Activated T-cell treated with anti-CD3 and anti-CD28 coated beads for 24 hours (primary cell): ENCODE measurements at regions not wholly inside any gene's neighbourhood (a gene's known extent, or its start where the extent isn't known, plus 50 kb on each side); places are given as distances from the start of the nearest gene placed in this dataset.

Source experiments
- DNase-seq: peaks from one replicate; pipeline ENCODE4 v3.0.0-alpha.2; 2020; ENCODE audit warnings: low read depth

DNA sequence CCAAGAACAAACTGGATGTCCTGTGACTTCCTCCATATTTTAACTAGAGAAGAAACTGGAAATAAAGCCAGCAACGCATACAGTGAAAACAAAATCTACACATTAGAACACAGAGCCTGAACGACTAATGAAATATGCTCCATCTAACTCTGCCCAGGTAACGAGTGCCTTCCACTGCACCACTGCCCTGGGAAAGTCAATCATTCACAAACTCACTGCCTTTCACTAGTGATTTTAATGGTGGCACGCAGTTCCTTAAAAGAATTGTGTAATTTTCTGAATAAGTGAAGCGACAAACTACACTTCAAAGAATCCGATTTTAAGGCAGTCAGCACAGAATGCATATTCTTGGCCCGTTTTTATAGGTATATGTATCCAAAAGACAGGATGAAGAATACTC lies 416.0 kb downstream of the SHQ1 start:
- DNase-seq = no peak

DNA sequence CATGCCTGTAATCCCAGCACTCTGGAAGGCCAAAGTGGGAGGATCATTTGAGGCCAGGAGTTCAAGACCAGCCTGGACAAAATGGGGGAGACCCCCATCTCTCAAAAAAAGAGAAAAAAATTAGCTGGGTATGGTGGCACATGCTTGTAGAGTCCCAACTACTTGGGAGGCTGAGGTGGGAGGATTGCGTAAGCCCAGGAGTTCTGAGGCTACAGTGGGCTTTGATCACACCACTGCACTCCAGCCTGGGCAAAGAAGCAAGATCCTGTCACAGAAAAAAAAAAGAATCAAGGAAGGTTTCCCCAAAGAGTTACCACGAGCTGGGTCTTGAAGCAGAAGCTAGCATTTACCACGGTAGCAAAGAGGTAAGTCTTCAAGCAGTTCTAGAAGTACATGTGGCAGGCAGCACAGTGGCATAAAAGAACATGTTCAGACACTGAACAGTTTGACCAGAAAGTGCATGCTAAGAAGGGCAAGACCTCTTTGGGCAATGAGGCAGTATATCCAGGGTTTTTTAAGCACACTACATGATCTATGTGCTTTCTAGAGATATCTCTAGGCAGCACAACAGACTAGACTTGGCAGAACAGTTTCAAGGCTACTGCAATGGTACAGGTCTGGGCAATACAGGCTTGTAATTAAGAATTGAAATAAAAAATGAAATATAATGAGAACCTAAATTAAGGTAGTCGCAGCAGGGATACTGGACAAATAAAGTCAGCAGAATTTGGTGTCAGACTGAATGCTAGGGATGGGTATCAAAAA lies 418.5 kb downstream of the SHQ1 start:
- no peak for DNase-seq

- DNase-seq = no peak
Measured at GRCh38 chr3:72428803-72429202, 419.4 kb downstream of the SHQ1 start.

DNA sequence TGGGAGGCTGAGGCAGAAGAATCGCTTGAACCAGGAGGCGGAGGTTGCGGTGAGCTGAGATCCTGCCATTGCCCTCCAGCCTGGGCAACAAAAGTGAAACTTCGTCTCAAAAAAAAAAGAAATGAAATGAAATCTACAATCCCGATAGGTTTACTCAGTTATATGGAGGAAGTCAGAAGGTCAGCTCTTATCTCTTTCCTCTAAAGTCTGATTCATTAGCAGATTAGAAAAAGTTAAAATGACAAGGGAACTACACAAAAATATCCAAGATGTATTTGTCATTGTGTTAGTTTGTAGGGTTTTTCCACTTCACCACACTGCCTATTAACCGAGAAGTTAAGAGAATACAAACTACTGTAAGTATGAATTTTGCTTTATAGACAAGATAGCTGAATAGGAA lies 420.6 kb downstream of the SHQ1 start:
- no peak for DNase-seq

DNA sequence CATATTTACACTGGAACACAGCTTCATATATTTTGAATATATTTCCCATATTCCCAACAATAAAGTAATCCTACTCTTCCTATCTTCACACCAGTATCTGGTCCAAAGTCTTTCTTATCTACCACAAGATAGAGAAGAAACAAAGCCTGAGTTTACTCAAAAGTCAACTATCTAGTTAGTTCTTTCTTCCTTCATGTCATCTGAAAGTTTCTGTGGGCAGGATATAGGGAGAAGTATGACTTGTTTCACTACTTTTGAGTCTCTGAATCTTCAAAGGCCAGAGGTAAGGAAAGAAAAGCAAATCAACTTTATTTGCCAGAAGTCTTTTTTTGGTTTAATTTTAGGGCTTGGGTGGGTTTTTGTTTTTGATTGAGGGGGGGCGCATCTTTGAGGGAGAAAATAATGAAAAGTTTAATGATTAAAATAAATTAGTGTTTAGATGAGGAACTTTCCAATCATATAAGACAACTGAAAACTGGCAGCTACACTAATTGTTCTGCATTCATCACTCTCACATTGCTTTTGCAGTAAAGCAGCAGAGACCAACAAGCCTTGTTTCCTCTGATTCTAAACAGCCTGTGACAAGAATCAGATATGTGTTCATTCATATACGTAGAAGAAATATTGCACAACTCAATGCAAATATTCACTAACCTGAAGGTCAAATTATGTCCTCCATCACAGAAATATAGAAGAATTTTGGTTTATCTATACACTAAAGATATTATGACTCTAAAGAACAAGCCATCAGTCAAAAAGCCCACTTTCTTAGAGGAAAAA lies 421.4 kb downstream of the SHQ1 start:
- DNase-seq = no peak

DNA sequence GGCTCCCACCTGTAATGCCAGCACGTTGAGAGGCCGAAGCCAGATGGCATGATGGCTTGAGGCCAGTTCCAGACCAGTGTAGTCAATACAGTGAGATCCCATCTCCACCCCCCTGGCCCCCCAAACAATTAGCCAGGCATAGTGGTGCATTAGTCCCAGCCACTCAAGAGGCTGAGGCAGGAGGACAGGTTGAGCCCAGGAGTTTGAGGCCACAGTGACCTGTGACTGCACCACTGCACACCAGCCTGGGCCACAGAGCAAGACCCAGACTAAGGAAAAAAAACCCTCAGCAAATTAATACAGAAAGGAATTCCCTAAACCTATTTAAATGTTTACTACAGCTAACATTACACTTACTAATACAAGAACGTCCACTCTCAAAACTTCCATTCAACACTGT lies 424.6 kb downstream of the SHQ1 start:
- DNase-seq = no peak

DNA sequence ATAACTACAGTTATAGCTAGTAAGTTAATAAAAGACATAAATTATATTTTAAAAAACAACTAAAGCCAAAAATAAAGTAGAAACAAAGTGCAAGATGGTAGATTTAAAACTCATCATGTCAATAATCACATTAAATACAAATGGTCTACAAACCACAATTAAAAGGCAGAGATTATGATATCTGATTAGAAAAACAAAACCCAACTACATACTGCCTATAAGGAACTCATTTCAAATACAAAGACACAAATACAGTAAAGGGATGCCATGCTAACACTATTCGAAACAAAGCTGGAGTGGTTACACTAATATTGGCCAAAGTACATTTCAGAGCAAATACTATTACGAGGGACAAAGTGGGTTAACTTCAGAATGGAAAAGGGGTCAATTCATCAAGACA lies 426.5 kb downstream of the SHQ1 start:
- DNase-seq = no peak

GRCh38 chr3:72421126-72421525 lies 427.1 kb downstream of the SHQ1 start:
- DNase-seq = no peak

DNA sequence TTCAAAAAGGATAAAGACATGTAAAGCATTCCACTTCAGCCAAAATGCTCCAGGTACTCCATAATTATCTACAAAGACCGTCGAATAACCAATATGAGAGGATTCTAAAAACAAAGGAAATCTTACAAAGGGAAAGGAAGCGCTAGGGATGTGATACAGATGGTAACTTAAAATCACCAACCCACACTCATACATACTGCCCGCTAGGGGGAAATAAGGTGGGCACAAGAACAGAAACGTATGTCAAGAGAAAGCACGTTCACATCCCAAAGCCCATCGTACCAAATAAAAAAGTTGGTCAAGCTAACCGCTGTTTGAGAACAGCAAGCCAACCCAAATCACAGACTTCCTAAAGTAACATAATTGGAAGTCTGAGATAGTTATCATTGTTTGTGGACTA lies 429.4 kb downstream of the SHQ1 start:
- DNase-seq = no peak

DNA sequence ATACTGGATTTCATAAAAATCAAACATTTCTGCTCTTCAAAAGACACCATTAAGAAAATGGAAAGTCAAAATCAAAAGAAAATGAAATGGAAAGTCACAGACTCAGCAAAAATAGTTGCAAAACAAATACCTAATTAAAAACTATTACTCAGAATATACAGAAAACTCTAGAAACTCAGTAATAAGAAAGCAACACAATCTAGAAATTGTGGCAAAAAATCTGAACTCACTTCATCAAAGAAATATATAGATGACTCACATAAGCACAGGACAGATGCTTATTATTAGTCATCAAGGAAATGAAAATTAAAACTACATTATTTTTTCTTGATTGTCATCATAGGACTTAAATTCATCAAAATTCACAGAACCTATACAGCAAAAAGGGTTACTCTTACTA lies 430.0 kb downstream of the SHQ1 start:
- no peak for DNase-seq

GRCh38 chr3:72414481-72415016 lies 433.7 kb downstream of the SHQ1 start:
- DNase-seq = no peak

- DNase-seq = no peak
Measured at GRCh38 chr3:72413228-72413627, 435.0 kb downstream of the SHQ1 start.

- DNase-seq = no peak
Measured at GRCh38 chr3:72412340-72412956, 435.8 kb downstream of the SHQ1 start.

- no peak for DNase-seq
Measured at GRCh38 chr3:72411843-72412242, 436.4 kb downstream of the SHQ1 start.

- no peak for DNase-seq
Measured at GRCh38 chr3:72411126-72411525, 437.1 kb downstream of the SHQ1 start.

- no peak for DNase-seq
Measured at GRCh38 chr3:72408983-72409779, 439.1 kb downstream of the SHQ1 start.

DNA sequence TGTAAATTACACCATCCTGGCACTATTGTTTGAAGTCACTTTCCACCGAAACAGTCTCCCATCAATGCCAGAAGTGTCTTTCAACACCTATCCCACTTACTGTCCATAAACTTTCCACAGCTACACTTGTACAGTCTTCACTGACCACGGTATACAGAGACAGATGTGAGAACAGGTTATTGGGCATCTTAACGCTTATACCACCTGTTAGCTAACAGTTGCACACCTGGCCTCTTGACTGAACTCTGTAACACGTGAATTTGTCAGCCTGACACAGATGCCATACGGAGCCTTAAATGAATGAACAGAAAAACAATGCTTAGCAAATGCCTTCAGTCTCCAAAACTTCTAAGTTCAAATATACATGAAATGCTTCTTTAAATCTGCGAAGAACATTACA lies 440.5 kb downstream of the SHQ1 start:
- no peak for DNase-seq

DNA sequence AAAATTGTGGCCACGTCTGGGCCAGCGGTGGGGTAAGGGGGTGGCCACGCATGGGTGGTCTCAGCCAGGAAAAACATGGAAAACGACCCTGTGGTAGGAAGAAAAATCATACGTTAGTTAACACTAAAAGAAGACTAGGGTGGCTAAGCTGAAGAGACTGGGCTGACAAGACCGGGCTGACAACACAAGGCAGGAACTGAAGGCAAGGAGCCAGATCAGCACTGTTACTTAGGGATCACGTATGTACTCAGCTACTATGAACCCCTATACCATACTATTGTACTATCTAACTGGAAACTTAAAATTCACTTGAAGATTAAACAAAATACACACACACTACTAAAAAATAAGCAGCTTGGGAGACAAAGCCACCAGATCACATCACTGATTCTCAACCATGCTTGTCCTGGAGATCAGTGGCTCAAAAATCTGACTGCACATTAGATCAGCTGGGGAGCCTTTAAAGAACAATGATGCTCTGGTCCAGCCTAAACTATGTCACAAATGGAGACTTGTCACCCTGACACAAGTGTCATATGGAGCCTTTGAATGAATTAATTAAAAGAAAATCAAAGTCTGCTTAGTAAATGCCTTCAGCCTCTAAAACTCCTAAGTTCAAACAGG lies 442.2 kb downstream of the SHQ1 start:
- DNase-seq = no peak

DNA sequence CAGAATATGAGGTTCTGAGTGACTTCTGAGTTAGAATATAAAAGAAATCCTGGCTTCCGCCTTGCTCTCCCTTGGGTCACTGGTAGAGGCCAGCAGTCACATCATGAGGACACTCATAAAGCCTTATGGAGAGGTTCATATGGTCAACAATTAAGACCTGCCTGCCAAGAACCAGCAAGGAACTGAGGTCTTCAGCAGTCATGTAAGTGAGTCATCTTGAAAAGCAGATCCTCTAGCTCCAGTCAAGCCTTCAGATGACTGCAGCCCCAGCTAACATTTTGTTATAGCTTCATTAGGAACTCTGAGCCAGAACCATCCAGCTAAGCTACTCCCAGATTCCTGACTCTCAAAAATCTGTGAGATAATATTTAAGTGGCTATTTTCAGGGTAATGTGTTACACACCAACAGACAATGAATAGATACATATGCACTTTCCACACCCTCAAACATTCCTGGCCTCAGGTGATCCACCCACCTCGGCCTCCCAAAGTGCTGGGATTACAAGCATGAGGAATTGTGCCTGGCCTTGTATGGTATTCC lies 447.2 kb downstream of the SHQ1 start:
- no peak for DNase-seq

DNA sequence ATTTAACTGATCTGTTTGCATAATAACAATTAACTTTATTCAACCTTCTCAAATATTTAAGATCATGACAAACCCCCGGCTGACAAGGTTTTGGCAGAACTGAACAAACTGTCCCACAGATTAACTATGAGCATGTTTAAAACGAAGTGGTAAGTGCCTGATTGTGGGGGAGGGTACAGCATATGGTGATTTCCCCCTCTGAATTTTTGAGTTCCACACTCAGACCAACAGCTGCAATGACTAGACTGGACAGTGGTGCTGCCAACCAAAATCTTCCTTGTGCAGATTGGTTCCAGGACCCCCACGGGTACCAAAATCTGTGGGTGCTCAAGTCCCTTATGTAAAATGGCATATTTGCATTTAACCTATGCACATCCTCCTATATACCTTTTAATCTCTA lies 449.5 kb downstream of the SHQ1 start:
- no peak for DNase-seq

DNA sequence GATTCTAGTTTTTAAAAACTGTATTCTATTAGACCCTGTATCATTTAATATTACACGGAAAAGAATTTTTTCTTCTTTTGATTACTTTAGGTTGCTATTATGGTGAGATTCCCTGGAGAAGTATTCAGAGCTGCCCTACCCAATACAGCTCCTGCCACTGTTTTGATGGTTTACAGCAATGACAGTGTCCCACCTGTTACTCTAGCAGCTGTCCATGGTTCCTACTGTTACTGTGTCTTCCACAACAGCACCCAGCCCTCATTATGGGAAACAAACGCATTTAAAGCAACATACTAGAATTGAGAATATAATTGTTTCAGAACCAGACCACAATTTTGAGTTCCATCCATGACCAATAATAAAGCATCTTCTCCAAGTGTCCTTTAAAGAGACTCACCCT lies 450.7 kb downstream of the SHQ1 start:
- DNase-seq = no peak
